ENCODE measurements at regions not wholly inside any gene's neighbourhood (a gene's known extent, or its start where the extent isn't known, plus 50 kb on each side); places are given as distances from the start of the nearest gene placed in this dataset.

DNA sequence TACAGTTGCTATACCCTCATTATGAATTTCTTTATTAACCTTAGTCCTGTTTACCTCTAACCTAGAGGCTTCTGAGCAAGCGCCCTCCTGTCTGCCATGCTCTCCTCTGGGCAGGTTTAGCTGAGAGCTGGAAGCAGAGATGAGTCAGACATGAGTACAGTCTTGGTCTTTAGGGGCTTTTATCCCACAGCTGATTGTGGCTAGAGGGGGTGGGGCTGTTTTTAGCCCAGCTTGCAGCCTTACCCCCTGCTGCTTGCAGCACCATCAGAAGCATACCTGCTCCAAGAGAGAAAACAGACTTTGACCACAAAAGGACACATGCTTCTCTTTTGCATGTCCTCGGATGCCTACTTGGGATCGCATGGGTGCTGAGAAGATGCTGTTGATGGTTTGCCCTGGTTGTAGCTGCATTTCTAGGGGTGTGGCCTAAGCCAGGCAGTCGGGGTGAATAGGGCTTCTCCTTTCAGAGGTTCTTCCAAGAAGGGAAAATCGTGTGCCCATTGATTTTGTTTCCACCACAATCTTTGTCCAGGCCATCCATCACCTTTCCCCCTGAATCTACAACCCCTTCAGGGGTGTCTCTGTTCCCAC is 115.0 kb upstream of the LGALSL start:
- 82 to 85% (median 84%) methylated on average over 5 of the region's 5 CpGs for WGBS, 3 donors
- no peaks in the 10 kb centered on the region for H3K4me1 ChIP-seq
- DNase-seq (no peak), ATAC-seq (no peak)
- no peak overlapping the region for H3K4me3 ChIP-seq
- H3K9me3 ChIP-seq, result no peaks in the 10 kb centered on the region
- no peak overlapping the region for H3K27ac ChIP-seq
- no peaks in the 10 kb centered on the region for H3K36me3 ChIP-seq (ENCODE audit: insufficient read depth in 1 of 2, low read depth in 1 of 2)
- H3K27me3 ChIP-seq (ENCODE audit: insufficient read depth in 3 of 3, low read length in 2 of 3), result no peaks in the 10 kb centered on the region
- intact Hi-C loops (cut with DNase I), result loop anchor here in 1 of 2 donors (10.0 kb wide), 1 partner anchor 526 kb away; no protein-coding TSS in a partner anchor
- TF ChIP-seq, protein P1, sequence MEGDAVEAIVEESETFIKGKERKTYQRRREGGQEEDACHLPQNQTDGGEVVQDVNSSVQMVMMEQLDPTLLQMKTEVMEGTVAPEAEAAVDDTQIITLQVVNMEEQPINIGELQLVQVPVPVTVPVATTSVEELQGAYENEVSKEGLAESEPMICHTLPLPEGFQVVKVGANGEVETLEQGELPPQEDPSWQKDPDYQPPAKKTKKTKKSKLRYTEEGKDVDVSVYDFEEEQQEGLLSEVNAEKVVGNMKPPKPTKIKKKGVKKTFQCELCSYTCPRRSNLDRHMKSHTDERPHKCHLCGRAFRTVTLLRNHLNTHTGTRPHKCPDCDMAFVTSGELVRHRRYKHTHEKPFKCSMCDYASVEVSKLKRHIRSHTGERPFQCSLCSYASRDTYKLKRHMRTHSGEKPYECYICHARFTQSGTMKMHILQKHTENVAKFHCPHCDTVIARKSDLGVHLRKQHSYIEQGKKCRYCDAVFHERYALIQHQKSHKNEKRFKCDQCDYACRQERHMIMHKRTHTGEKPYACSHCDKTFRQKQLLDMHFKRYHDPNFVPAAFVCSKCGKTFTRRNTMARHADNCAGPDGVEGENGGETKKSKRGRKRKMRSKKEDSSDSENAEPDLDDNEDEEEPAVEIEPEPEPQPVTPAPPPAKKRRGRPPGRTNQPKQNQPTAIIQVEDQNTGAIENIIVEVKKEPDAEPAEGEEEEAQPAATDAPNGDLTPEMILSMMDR (IDR thresholded peaks at IDR 0.05), result no peak

- no peak for ATAC-seq
- no peaks in the 10 kb centered on the region for H3K36me3 ChIP-seq (ENCODE audit: insufficient read depth in 1 of 2, low read depth in 1 of 2)
- H3K4me1 ChIP-seq, result no peaks in the 10 kb centered on the region
- intact Hi-C loops (cut with DNase I), result no loop called here
- 81 to 87% (median 83%) methylated on average over 6 of the region's 6 CpGs for WGBS, 3 donors
- no peaks in the 10 kb centered on the region for H3K27me3 ChIP-seq (ENCODE audit: insufficient read depth in 3 of 3, low read length in 2 of 3)
- H3K4me3 ChIP-seq, result no peak overlapping the region
- TF ChIP-seq, protein P1 (IDR thresholded peaks at IDR 0.05), result no peak
- no peak for DNase-seq
- H3K27ac ChIP-seq, result no peak overlapping the region
- H3K9me3 ChIP-seq, result no peaks in the 10 kb centered on the region
Observed at GRCh38 chr2:64341461-64341860, 112.5 kb upstream of the LGALSL start.

DNA sequence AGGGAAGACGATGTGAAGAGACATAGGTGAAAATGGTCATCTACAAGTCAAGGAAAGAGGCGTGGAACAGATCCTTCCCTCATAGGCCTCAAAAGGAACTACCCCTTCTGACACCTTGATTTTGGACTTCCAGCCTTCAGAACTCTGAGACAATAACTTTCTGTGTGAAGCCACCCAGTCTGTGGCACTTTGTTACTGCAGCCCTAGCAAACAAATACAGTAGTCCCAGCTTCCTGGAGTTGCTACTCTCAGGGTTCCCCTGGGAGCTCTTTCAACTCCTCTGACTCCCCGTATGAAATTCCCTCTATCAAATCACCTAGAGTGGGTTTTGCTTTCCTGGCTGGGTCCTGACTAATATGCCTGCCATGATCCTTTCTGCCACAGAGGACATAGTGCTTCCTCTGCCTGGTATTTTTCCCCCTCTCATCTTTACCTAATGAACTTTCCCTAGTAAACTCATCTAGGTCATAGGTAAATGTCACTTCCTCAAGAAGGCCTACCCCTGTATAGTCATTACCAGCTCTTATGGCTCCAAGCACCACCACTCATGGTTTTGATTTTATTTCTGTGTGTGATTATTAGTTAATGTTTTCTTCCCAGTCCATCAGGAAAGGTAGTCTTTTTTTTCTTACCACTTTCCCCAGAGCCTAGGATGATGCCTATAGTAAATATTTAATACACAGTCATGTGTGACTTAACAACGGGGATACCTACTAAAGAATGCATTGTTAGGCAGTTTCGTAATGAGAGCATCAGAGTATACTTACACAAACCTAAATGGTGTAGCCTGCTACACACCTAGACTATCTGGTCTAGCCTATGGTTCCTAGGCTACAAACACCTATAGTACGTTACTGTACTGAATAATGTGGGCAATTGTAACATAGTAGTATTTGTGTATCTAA is 111.5 kb upstream of the LGALSL start:
- WGBS, 3 donors, result 83 to 88% (median 84%) methylated on average over 6 of the region's 6 CpGs
- Histone ChIP-seq H3K4me1 (no peaks in the 10 kb centered on the region), H3K4me3 (no peak overlapping the region), H3K27ac (no peak overlapping the region), H3K27me3 (ENCODE audit: insufficient read depth in 3 of 3, low read length in 2 of 3) (no peaks in the 10 kb centered on the region), H3K9me3 (no peaks in the 10 kb centered on the region), H3K36me3 (ENCODE audit: insufficient read depth in 1 of 2, low read depth in 1 of 2) (no peaks in the 10 kb centered on the region)
- intact Hi-C loops (cut with DNase I), result no loop called here
- TF ChIP-seq, protein P1 (IDR thresholded peaks at IDR 0.05), result no peak
- no peak for ATAC-seq
- DNase-seq, result no peak

GRCh38 chr2:64344999-64345576 is 108.9 kb upstream of the LGALSL start:
- no peak overlapping the region for H3K4me3 ChIP-seq
- H3K27me3 ChIP-seq (ENCODE audit: insufficient read depth in 3 of 3, low read length in 2 of 3), result no peaks in the 10 kb centered on the region
- 8 to 22% (median 13%) methylated on average over 1 of the region's 1 CpG for WGBS, 3 donors
- no peaks in the 10 kb centered on the region for H3K4me1 ChIP-seq
- intact Hi-C loops (cut with DNase I), result no loop called here
- DNase-seq, result no peak
- no peak for ATAC-seq
- H3K27ac ChIP-seq, result no peak overlapping the region
- no peaks in the 10 kb centered on the region for H3K36me3 ChIP-seq (ENCODE audit: insufficient read depth in 1 of 2, low read depth in 1 of 2)
- TF ChIP-seq, protein P1 (IDR thresholded peaks at IDR 0.05), result no peak
- H3K9me3 ChIP-seq, result no peaks in the 10 kb centered on the region
